Stimulated activated CD4-positive, alpha-beta T cell treated with anti-CD3 and anti-CD28 coated beads, Interleukin-12 subunit alpha, Interleukin-12 subunit beta, amount 100 ng/mL, for 4 hours (primary cell): ENCODE measurements at regions not wholly inside any gene's neighbourhood (a gene's known extent, or its start where the extent isn't known, plus 50 kb on each side); places are given as distances from the start of the nearest gene placed in this dataset.

Experiments used
- DNase-seq: peaks from one replicate; pipeline ENCODE4 v3.0.0-alpha.2; 2020

GRCh38 chr21:16568244-16568643, 838.5 kb downstream of the USP25 start:
- DNase-seq = no peak

GRCh38 chr21:16568661-16569060, 838.9 kb downstream of the USP25 start:
- no peak for DNase-seq

GRCh38 chr21:16569679-16570078, 839.9 kb downstream of the USP25 start:
- DNase-seq = no peak

GRCh38 chr21:16570171-16570570, 840.4 kb downstream of the USP25 start:
- DNase-seq = no peak

GRCh38 chr21:16570856-16571255, 841.1 kb downstream of the USP25 start:
- DNase-seq = no peak

GRCh38 chr21:16571594-16571993, 841.8 kb downstream of the USP25 start:
- DNase-seq = no peak

- no peak for DNase-seq
These were observed 842.2 kb downstream of the USP25 start for GRCh38 chr21:16572032-16572431.

GRCh38 chr21:16573578-16573977, 843.8 kb downstream of the USP25 start:
- no peak for DNase-seq

- DNase-seq = no peak
These were observed 848.2 kb downstream of the USP25 start for GRCh38 chr21:16577975-16578374.

- no peak for DNase-seq
These were observed 849.1 kb downstream of the USP25 start for GRCh38 chr21:16578912-16579311.

GRCh38 chr21:16579538-16579937, 849.8 kb downstream of the USP25 start:
- no peak for DNase-seq

GRCh38 chr21:16580661-16581060, 850.9 kb downstream of the USP25 start:
- no peak for DNase-seq

- DNase-seq = no peak
These were observed 853.8 kb downstream of the USP25 start for GRCh38 chr21:16583556-16583955.

GRCh38 chr21:16584756-16585155, 855.0 kb downstream of the USP25 start:
- DNase-seq = no peak

- DNase-seq = no peak
These were observed 856.1 kb downstream of the USP25 start for GRCh38 chr21:16585896-16586295.

- DNase-seq = no peak
These were observed 857.4 kb downstream of the USP25 start for GRCh38 chr21:16587141-16587581.

GRCh38 chr21:16587681-16588375, 858.0 kb downstream of the USP25 start:
- no peak for DNase-seq

- DNase-seq = no peak
These were observed 858.7 kb downstream of the USP25 start for GRCh38 chr21:16588433-16588860.

- no peak for DNase-seq
These were observed 859.5 kb downstream of the USP25 start for GRCh38 chr21:16589006-16589898.

- DNase-seq = no peak
These were observed 860.4 kb downstream of the USP25 start for GRCh38 chr21:16590186-16590585.

GRCh38 chr21:16590641-16591292, 861.0 kb downstream of the USP25 start:
- no peak for DNase-seq

GRCh38 chr21:16592381-16592780, 862.6 kb downstream of the USP25 start:
- no peak for DNase-seq

GRCh38 chr21:16594191-16594590, 864.4 kb downstream of the USP25 start:
- DNase-seq = no peak

- no peak for DNase-seq
These were observed 866.6 kb downstream of the USP25 start for GRCh38 chr21:16596369-16596768.
